GM12864 (cell line): ENCODE measurements at regions not wholly inside any gene's neighbourhood (a gene's known extent, or its start where the extent isn't known, plus 50 kb on each side); places are given as distances from the start of the nearest gene placed in this dataset.

Source experiments
- DNase-seq: peaks from one replicate; pipeline ENCODE4 v3.0.0-alpha.2; 2011; ENCODE audit warnings: low read depth
- H3K4me3 ChIP-seq: 2 replicates; pipeline ENCODE4 v1.5.1; 2011; ENCODE audit warnings: mild to moderate bottlenecking, low read depth, low read length, control low read depth
- CTCF ChIP-seq: IDR thresholded peaks from 2 replicates; pipeline ENCODE4 v1.5.1; 2011; ENCODE audit warnings: low read depth, mild to moderate bottlenecking, moderate library complexity, low read length, control low read depth, inconsistent platforms; ENCODE audit errors: missing control alignments

GRCh38 chr4:98193459-98194105 lies 50.3 kb upstream of the STPG2 start:
- H3K4me3 ChIP-seq, result no peak overlapping the region
- no peak for DNase-seq
- TF ChIP-seq CTCF, result no peak
